Prostate gland (tissue), 2 donors: ENCODE measurements at regions not wholly inside any gene's neighbourhood (a gene's known extent, or its start where the extent isn't known, plus 50 kb on each side); places are given as distances from the start of the nearest gene placed in this dataset.

Experiments
- DNase-seq: peaks from one replicate; pipeline ENCODE4 v3.0.0-alpha.2; 2019; ENCODE audit warnings: low spot score
- H3K27ac ChIP-seq, 2 donors: fragments of 200-600 bp; sonication (generic); 2 replicates each; pipeline ENCODE4 v1.5.1; 2017 to 2019
- H3K27me3 ChIP-seq: fragments of 200-600 bp; sonication (generic); replicated peaks from 2 replicates; pipeline ENCODE4 v1.5.1; 2019; ENCODE audit not compliant: insufficient read depth
- H3K36me3 ChIP-seq, 2 donors: fragments of 200-600 bp; sonication (generic); 1 replicate in 1 of 2; 2 replicates in 1 of 2; pipeline versions ENCODE4 v1.5.1 to v1.8.1; 2017 to 2019
- H3K4me1 ChIP-seq: fragments of 200-600 bp; sonication (generic); replicated peaks from 2 replicates; pipeline ENCODE4 v1.5.1; 2019
- H3K4me3 ChIP-seq, 2 donors: fragments of 200-600 bp; sonication (generic); 2 replicates each; pipeline ENCODE4 v1.5.1; 2017 to 2019
- H3K9me3 ChIP-seq: fragments of 200-600 bp; sonication (generic); 2 replicates; pipeline ENCODE4 v1.5.1; 2017
- POLR2A ChIP-seq: fragments of 450-650 bp; IDR thresholded peaks from one replicate; pipeline ENCODE4 v1.6.1; 2016; ENCODE audit warnings: antibody characterized with exemption, mild to moderate bottlenecking
- POLR2AphosphoS5 ChIP-seq: sonication (generic); formaldehyde crosslinking; IDR thresholded peaks from one replicate; pipeline ENCODE4 v1.6.1; 2017; ENCODE audit warnings: antibody characterized with exemption
- WGBS: methylation state at CpG from one replicate; pipeline ENCODE4 v1.1.5; 2018; 5-methylcytosine and 5-hydroxymethylcytosine counted together
- intact Hi-C: fragments of 100-400 bp; cut with DNase I; formaldehyde crosslinking; loops from one replicate; pipeline ENCODE4 v1.14.2; 2022
- TF ChIP-seq, protein P1 (sequence below), 4 experiments: fragments of 200-600 bp in 2 of 4; fragments of 450-650 bp in 2 of 4; sonication (generic) in 2 of 4; IDR thresholded peaks; 1 replicate in 3 of 4; 2 replicates in 1 of 4; pipeline ENCODE4 v1.5.1; 2016 to 2019; ENCODE audit warnings: antibody characterized with exemption in 4 of 4, mild to moderate bottlenecking in 2 of 4, moderate library complexity in 2 of 4

DNA sequence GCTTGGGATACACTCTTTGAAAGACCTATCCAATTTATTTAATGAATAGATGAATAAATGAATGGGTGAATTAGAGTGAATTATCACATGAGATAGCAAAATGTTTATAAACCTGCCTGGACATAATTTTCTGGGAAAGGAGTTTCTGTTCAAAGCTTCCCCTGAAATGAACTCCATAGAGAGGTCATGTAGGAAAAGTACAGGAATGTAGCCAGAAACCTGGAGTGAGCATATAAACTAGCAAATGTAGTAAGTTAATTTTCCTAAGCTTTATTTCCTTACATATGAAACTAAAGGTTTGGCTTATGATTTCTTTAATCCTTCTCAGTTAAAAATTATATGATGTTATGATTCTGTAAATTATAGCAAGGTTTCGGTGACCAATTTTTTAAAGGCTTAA lies 380.3 kb upstream of the RSPO3 start:
- Histone ChIP-seq H3K4me3 (no peak overlapping the region), H3K4me1 (no peaks in the 10 kb centered on the region), H3K9me3 (no peaks in the 10 kb centered on the region), H3K36me3 (no peaks in the 10 kb centered on the region), H3K27me3 (no peaks in the 10 kb centered on the region), H3K27ac (no peak overlapping the region)
- intact Hi-C loops = no loop called here
- TF ChIP-seq POLR2AphosphoS5 (no peak), POLR2A (no peak)
- TF ChIP-seq, protein P1, sequence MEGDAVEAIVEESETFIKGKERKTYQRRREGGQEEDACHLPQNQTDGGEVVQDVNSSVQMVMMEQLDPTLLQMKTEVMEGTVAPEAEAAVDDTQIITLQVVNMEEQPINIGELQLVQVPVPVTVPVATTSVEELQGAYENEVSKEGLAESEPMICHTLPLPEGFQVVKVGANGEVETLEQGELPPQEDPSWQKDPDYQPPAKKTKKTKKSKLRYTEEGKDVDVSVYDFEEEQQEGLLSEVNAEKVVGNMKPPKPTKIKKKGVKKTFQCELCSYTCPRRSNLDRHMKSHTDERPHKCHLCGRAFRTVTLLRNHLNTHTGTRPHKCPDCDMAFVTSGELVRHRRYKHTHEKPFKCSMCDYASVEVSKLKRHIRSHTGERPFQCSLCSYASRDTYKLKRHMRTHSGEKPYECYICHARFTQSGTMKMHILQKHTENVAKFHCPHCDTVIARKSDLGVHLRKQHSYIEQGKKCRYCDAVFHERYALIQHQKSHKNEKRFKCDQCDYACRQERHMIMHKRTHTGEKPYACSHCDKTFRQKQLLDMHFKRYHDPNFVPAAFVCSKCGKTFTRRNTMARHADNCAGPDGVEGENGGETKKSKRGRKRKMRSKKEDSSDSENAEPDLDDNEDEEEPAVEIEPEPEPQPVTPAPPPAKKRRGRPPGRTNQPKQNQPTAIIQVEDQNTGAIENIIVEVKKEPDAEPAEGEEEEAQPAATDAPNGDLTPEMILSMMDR (IDR thresholded peaks at IDR 0.05) = no peak
- WGBS = 61% methylated on average over 1 of the region's 1 CpG
- no peak for DNase-seq

DNA sequence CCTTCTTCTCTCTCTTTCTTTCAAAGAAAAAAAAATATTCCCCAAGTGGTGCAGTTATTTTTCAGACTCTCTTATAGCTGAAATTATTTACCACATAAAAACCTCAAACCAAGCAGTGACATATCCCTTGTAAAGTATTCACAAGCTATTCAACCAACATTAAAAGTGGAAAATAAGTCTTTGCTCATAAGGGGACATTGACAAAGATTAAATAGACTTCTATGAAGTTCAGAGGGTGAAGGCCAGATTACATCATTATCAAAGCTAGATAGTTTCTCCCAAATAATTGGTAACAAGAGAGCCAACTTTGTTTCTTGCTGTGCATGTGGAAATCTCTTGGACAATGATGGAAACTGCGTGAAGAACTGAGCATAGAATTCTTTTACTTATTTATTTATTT lies 379.8 kb upstream of the RSPO3 start:
- H3K9me3 ChIP-seq = no peaks in the 10 kb centered on the region
- no peaks in the 10 kb centered on the region for H3K4me1 ChIP-seq
- no peak overlapping the region for H3K4me3 ChIP-seq
- no peaks in the 10 kb centered on the region for H3K27me3 ChIP-seq
- DNase-seq = no peak
- WGBS = 50% methylated on average over 1 of the region's 1 CpG
- intact Hi-C loops = no loop called here
- TF ChIP-seq POLR2AphosphoS5 (no peak), POLR2A (no peak)
- TF ChIP-seq, protein P1 (IDR thresholded peaks at IDR 0.05) = no peak
- no peak overlapping the region for H3K27ac ChIP-seq
- no peaks in the 10 kb centered on the region for H3K36me3 ChIP-seq

DNA sequence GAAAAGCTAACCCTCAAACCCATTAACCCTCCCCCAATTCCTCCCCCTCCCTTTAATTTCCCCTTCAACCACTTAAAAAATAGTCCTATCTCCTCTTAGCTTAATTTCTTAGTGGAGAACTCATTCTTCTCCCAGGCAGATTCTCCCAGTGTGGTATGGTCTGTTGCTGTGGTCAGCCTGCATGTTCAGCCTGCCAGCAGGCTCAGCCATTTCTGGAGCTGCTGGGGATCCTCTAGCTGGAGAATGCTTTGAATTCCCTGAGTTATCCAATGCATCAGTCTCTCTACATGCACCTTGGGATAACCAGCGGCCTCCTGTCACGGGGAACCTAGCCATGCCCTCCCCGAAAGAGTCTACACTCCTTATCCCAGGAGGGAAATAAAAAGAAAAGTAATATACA lies 375.4 kb upstream of the RSPO3 start:
- no peaks in the 10 kb centered on the region for H3K9me3 ChIP-seq
- H3K36me3 ChIP-seq = no peaks in the 10 kb centered on the region
- intact Hi-C loops = no loop called here
- TF ChIP-seq POLR2A (no peak), POLR2AphosphoS5 (no peak)
- TF ChIP-seq, protein P1 (IDR thresholded peaks at IDR 0.05) = no peak
- H3K27ac ChIP-seq = no peak overlapping the region
- H3K27me3 ChIP-seq = no peaks in the 10 kb centered on the region
- no peak overlapping the region for H3K4me3 ChIP-seq
- no peak for DNase-seq
- no peaks in the 10 kb centered on the region for H3K4me1 ChIP-seq
- WGBS = 92% methylated on average over 3 of the region's 3 CpGs

DNA sequence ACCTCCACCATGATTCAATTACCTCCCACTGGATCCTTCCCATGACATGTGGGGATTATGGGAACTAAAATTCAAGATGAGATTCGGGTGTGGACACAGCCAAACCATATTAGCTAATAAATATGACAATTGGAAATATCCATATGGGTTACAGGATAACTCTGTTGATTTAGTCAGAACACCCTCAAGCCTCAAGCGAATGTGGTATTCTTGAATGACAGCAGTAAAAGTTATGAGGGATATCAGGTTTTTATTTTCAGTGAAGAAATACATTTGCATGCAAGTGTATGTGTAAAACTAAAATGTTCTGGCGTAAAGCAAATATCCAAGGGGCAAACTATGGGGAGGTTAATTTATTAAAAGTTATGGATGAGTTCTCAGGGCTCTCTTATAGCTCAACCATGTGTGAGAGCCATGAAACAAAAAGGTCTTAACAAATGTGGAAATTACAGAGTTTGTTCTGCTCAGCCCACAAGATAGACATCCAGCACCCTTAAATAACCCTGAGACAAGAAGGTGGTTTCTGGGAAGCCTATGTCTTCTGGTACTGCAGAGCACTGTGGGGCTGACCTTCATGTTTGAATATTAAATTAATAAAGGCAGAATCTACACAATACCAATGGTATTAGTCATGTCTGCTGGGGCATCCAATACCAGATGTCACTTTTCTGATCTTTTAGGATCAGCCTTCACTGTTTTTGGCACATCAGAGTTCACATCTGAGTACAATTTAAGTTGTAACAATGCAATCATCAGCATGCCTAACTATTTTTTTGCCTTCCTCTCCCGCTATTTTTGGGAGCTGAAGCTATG lies 370.5 kb upstream of the RSPO3 start:
- Histone ChIP-seq H3K4me1 (no peaks in the 10 kb centered on the region), H3K36me3 (no peaks in the 10 kb centered on the region), H3K27ac (no peak overlapping the region), H3K9me3 (no peaks in the 10 kb centered on the region), H3K4me3 (no peak overlapping the region), H3K27me3 (no peaks in the 10 kb centered on the region)
- intact Hi-C loops = no loop called here
- TF ChIP-seq, protein P1 (IDR thresholded peaks at IDR 0.05) = no peak
- DNase-seq = no peak
- WGBS = 84% methylated on average over 4 of the region's 4 CpGs

DNA sequence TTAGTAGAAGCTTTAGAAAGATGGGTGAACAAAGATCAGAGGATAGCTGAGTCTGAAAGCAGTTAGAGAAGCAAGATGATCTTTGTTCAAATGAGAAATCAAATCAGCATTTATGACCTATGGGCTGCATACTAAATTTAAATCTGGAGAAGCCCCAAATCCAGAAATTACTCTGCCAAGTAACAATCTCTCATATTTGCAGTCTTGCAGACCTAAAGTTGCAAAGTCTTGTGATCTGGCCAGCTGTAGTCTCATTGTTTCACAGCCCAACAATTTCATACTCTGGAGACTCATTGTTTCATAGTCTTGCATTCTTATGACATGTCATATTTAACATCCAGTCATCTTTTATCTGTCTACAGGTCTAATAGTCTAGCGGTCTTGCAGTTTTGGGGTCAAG lies 364.9 kb upstream of the RSPO3 start:
- intact Hi-C loops = no loop called here
- no peaks in the 10 kb centered on the region for H3K27me3 ChIP-seq
- no peak overlapping the region for H3K27ac ChIP-seq
- H3K36me3 ChIP-seq = no peaks in the 10 kb centered on the region
- no peak for DNase-seq
- no peaks in the 10 kb centered on the region for H3K9me3 ChIP-seq
- no peak overlapping the region for H3K4me3 ChIP-seq
- TF ChIP-seq POLR2AphosphoS5 = no peak
- TF ChIP-seq, protein P1 (IDR thresholded peaks at IDR 0.05) = no peak
- TF ChIP-seq POLR2A = no peak
- no peaks in the 10 kb centered on the region for H3K4me1 ChIP-seq
- 94% methylated on average over 1 of the region's 1 CpG for WGBS
